ENCODE measurements at regions not wholly inside any gene's neighbourhood (a gene's known extent, or its start where the extent isn't known, plus 50 kb on each side); places are given as distances from the start of the nearest gene placed in this dataset.

- peak; percentile 6 to 54 (median 48) for DNase-seq
Observed at GRCh38 chr12:68451261-68452077, 119.3 kb upstream of the MDM1 start.

GRCh38 chr12:68452078-68452715 lies 120.0 kb upstream of the MDM1 start:
- DNase-seq, result no peak

- DNase-seq, result no peak
Observed at GRCh38 chr12:68453278-68453677, 121.1 kb upstream of the MDM1 start.

- no peak for DNase-seq
Observed at GRCh38 chr12:68453876-68454275, 121.7 kb upstream of the MDM1 start.

GRCh38 chr12:68454892-68455291 lies 122.7 kb upstream of the MDM1 start:
- no peak for DNase-seq

- DNase-seq, result no peak
Observed at GRCh38 chr12:68455691-68456345, 123.7 kb upstream of the MDM1 start.

GRCh38 chr12:68458866-68459265 lies 126.7 kb upstream of the MDM1 start:
- no peak for DNase-seq

- no peak for DNase-seq
Observed at GRCh38 chr12:68460236-68460635, 128.1 kb upstream of the MDM1 start.

GRCh38 chr12:68461645-68462044 lies 129.5 kb upstream of the MDM1 start:
- no peak for DNase-seq

- DNase-seq, result no peak
Observed at GRCh38 chr12:68462803-68463202, 130.6 kb upstream of the MDM1 start.

GRCh38 chr12:68465227-68465626 lies 133.1 kb upstream of the MDM1 start:
- no peak for DNase-seq

- DNase-seq, result no peak
Observed at GRCh38 chr12:68467514-68467913, 135.4 kb upstream of the MDM1 start.

GRCh38 chr12:68468036-68468435 lies 135.9 kb upstream of the MDM1 start:
- DNase-seq, result no peak

GRCh38 chr12:68469113-68469512 lies 137.0 kb upstream of the MDM1 start:
- no peak for DNase-seq

- no peak for DNase-seq
Observed at GRCh38 chr12:68470664-68471328, 138.6 kb upstream of the MDM1 start.

- DNase-seq, result no peak
Observed at GRCh38 chr12:68474467-68475204, 136.1 kb upstream of the RAP1B start.

GRCh38 chr12:68476794-68477193 lies 133.9 kb upstream of the RAP1B start:
- DNase-seq, result peak in 1 of 4 experiments; percentile 61

- DNase-seq, result no peak
Observed at GRCh38 chr12:68477261-68477772, 133.4 kb upstream of the RAP1B start.

- DNase-seq, result no peak
Observed at GRCh38 chr12:68477906-68478305, 132.8 kb upstream of the RAP1B start.

GRCh38 chr12:68478516-68479260 lies 132.0 kb upstream of the RAP1B start:
- DNase-seq, result no peak

- DNase-seq, result no peak
Observed at GRCh38 chr12:68479261-68479895, 131.3 kb upstream of the RAP1B start.

Measured in suppressor macrophage (primary cell).